Central memory CD4-positive, alpha-beta T cell (primary cell): ENCODE measurements at regions not wholly inside any gene's neighbourhood (a gene's known extent, or its start where the extent isn't known, plus 50 kb on each side); places are given as distances from the start of the nearest gene placed in this dataset.

Experiments
- DNase-seq: peaks from one replicate; pipeline ENCODE4 v3.0.0; 2022

DNA sequence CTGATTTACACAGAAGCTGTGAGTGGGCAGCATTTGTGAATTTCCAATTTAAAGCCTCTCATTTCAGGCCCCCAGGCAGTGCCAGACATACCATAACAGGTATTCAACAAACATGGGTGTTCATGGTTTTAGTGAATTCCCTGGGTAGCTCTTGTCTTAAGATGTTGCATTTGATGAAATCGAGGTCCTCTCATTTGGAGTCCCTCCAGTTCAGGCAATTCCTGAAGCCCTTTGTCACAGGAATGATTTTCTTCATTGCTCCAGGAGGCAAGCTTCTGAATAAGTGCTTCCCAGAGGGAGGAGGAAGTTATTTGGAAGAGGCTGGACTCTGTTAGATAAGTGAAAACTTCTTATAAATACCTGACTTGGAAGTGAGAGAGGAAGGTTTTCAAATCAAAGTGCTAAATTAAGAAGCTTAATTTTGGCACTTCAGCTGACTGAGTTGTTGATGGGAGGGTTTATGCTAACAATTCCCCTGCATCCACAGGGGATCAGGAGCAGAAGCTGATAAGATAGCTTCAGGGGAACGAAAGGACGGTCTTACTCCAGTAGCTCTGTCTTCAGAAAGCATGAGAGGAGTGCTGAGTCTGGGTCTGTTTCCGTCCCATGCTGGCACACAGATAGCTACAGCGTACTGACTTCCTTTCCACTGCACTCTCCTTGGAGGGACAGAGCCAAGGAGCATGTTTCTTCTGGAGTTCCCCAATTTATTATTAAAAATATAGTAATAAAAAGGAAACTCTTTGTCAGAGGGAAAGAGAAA, 543.1 kb downstream of the GBA3 start:
- DNase-seq = no peak

DNA sequence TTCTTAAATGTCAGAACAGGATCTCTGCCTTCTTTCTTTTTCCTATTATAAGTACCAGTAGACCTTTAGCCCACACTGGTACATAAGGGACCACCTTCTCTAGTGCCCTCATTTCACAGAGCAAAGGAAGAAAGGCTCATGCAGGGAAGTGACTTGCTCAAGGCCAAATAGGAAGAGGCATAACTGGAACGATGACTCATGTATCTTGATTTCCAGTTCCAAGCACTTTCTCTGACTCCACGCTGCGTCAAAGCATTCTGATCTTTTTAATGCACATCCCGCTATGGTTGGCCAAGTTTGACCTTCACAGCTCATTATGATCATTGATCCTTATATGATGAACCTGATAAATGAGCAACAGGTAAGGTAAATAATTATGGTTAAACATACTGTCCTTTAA, 542.0 kb downstream of the GBA3 start:
- DNase-seq = no peak

DNA sequence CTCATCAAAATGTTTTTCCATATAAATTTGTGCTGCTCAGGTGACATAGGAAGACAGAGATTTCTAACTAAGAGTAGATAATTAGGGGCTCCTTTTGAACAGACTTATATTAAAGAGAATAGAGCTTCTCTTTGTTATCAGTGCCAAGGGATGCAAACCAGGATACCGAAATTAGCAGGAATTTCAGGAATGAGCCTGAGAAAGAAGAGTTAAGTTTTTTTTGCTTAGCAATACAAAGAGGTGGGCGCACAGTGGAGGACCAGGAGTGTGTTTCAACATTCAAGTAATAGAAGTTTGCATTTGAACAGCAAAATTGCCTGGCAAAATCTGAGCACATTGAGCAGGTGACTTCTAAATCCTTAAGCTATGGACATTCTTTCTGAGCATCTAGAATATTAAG, 541.3 kb downstream of the GBA3 start:
- DNase-seq = no peak

DNA sequence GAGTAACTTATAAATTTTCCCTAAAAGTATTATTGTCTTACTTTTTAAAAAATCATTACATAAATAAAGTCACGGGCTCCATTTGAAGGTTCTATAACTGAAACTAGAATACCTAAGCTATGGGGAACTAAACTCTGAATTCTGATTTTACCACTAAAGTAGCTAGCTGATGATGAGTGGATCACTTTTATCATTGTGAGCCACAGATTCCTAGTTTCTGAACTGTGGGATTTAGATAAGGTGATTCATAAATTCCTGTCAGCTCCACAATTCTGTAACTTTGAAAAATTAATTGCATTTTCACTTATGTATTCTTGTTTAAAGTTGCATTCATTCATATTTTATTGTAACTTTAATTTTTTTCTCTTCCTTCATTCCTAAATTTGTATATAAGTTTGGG, 540.9 kb downstream of the GBA3 start:
- no peak for DNase-seq

DNA sequence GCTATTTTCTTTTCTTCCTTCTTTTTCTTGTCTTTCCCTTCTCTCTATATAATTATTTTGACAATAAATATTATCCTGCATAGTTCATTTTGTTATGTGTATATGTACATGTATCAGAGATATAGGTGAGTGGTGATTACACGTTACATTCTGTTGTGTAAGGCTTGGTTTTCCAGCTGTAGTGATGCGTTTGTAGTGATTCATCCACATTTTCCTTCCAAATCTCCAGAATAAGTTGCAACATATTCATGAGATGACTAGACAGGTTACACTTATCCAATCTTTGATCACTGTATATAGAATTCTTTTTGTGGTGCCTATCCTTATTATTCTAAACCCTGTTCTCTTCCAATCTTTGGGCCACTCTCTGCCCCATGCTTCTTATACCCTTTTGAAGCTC, 540.2 kb downstream of the GBA3 start:
- no peak for DNase-seq

DNA sequence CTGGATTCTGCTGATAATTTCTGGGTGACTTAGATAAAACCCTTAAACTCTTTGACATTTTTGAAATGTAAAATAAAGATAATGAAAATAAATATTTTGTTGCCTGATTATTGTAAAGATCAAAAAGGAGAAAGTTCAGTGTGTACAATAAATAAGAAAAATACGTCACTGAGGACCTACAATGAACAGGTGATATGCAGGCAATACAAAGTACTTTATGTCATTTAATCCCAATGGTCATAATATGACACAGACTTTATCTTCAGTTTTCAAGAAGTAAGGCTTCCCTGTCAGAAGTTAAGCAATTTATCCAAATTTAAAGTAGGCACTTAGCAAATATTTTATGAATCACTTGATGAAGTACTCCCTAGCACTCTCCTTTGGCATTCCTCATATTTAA, 532.8 kb downstream of the GBA3 start:
- DNase-seq = no peak

DNA sequence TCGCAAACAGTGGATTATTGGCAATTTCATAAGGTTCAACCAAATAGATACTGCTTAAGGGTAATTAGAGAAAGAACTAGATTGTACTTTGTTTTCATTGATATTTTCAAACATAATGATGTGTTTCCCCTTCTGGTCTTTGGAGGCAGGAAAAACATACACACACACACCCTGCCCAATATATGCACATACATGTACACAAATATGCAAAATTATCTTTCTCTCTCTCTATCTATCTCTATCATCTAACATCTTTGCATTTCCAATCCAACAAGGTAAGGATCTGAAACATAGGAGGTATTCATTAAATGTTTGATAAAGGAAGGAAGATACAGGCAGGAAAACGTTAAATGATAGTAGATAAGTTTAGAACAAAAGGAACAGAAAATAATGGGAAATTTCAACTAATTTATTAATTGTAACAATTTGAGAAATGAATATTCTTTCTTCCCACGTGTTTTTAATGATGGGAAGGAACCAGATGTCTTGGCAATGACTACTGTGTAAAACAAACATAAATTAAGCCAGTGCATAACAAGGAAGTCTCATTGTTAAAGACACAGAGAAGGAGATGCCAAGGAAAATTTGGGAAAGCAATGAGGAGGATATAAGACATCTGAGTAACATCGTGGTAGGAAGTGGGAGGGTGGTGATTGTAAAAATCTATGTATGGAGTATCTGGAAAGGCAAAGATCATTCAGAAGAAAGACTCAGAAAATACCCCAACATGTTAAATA, 532.1 kb downstream of the GBA3 start:
- DNase-seq = no peak

DNA sequence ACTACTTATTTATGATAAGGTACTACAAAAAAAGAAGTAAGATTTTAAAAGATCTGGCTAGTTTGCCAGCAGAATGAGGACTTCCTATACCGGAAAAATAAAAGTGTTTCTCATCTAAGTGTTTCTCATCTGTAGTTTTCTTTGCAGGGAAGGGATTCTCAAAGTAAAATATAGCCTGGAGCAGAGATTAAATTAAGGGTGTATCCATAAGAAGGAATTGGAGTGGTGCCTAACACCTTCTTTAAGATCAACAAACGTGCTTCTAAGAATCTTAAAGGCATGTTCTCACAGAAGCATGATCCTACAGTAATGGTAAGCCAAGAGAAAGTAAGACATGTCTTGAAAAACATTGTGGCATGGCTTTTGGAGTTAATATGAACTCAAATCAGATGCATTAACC, 528.2 kb downstream of the GBA3 start:
- no peak for DNase-seq

DNA sequence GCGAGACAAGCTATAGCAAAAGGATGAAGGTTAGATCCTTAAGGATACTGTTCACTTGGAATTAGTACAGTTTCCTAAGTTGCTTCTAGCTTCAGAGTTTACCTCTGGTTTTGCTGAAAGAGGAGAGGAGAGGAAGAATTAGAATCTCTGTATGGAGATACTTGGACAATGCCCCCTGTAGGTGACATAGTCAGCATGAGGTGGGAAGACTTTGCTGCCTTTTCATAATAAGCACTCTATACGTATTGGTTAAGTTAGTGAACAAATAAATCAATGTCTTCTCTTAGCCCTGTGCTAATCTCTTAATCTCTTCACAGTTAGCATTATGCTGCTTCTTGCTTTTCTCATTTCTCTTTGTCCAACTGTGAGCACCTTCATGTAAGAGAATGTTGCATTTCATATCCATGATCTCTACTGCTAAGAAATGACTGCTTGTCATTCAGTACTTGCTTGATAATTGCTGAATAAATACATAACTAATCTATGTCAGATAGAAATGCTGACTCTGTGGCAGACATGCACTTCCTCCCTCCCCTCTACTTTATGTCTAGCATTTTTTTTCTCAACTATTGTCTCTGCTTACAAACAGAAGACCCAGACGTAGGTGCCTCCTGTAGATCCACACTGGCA, 527.2 kb downstream of the GBA3 start:
- no peak for DNase-seq

DNA sequence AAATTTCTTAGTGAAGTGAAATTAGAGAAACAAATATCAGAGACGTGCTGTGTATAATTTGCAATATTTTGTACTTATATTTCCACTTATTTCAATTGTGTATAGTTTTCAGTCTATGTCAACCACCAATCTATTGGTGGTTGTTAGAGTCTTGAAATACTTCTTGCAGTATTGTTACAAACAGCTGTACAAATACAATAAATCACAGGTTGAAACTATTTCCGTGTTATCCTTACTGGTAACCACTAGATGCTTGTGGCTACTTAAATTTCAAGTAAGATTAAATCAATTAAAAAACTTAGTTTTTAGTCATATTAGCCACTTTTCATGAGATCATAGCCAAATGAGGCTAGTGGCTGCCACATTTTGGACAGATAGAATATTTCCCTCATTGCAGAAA, 520.5 kb downstream of the GBA3 start:
- no peak for DNase-seq

DNA sequence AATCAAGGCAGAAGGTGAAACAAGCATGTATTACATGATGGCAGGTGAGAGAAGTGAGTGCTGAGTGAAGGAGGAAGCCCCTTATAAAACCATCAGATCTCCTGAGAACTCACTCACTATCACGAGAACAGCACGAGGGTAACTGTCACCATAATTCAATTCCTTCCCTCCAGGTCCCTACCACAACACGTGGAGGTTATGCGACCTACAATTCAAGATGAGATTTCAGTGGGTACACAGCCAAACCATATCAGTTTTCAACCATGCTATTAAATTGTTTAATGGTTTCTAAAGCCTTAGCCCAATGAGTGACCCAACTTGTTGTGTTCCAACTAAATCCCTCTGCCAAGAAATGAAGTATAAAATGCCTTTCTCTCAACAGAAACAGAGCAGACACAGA, 519.8 kb downstream of the GBA3 start:
- no peak for DNase-seq

DNA sequence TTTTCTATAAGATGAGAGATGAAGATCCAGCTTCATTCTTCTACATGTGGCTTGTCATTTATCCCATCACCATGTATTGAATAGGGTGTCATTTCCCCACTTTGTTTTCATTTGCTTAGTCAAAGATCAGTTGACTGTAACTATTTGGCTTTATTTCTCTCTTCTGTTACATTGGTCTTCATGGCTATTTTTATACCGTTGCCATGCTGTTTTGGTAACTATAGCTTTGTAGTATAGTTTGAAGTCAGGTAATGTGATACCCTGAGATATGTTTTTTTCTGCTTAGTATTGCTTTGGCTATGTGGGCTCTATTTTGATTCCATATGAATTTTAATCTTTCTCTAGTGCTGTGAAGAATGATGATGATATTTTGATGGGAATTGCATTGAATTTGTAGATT, 514.3 kb downstream of the GBA3 start:
- DNase-seq = no peak

DNA sequence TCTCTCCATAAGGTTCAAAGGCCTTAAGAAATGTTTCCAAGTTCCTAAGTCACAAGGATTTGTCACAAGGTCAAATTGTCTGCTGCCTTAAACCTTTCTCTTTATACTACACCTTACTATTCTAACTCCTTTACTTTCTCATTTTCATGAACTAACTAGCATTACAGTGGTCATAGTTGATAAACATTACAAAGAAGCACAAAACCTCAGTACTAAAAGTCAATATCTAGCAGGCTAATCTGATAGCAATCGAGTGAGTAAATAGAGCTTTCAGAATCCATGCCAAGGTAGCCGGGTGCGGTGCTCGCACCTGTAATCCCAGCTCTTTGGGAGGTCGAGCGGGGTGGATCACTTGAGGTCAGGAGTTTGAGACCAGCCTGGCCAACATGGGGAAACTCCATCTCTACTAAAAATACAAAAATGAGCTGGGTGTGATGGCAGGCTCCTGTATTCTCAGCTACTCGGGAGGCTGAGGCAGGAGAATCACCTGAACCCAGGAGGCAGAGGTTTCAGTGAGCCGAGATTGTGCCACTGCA, 510.0 kb downstream of the GBA3 start:
- DNase-seq = no peak

DNA sequence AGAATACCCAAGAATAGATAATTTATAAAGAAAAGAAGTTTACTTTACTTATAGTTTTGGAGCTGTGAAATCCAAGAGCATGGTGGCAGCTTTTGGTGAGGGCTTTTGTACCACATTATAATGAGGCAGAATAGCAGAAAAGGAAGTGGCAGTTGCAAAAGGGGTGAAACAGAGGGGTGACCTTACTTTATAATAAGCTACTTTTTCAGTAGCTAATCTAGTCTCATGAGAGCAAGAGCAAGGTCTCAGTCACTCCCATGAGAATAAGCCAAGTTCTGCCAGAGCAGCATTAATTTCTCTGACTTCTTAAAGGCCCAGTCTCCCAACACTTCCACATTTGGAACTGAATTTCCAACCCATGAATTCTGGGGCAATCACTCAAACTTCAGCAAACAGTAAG, 502.0 kb downstream of the GBA3 start:
- no peak for DNase-seq

DNA sequence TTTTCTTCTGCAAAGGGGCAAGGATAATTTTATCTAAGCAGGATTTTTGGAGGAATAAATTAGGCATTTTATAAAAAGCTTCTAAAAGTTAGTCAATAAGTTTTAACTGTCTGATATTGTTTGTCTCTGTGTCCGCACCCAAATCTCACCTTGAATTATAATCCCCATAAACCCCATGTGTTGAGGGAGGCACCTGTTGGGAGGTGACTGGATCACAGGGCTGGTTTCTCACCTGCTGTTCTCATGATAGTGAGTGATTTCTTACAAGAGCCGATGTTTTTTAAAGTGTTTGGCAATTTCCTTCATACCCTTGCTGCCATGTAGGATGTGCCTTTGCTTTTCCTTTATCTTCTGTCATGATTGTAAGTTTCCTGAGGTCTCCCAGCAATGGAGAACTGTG, 481.4 kb downstream of the GBA3 start:
- DNase-seq = no peak

DNA sequence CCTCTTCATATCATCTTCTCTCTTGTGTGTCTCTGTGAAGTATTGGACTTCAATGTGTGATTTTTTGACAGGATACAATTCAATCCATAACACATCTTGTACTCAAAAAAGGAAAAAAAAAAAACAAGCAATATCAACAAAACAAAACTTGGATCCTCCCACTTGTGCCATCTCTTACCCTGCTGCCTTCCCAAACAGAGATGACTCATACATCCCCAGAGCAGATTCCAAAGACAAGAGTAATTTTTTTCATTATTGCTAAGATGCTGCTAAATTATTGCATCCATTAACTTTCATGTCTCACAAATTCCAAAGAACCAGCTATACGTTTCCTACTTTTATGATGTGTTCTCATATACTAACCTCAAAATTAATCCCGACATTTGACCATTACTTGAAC, 479.2 kb downstream of the GBA3 start:
- DNase-seq = no peak

DNA sequence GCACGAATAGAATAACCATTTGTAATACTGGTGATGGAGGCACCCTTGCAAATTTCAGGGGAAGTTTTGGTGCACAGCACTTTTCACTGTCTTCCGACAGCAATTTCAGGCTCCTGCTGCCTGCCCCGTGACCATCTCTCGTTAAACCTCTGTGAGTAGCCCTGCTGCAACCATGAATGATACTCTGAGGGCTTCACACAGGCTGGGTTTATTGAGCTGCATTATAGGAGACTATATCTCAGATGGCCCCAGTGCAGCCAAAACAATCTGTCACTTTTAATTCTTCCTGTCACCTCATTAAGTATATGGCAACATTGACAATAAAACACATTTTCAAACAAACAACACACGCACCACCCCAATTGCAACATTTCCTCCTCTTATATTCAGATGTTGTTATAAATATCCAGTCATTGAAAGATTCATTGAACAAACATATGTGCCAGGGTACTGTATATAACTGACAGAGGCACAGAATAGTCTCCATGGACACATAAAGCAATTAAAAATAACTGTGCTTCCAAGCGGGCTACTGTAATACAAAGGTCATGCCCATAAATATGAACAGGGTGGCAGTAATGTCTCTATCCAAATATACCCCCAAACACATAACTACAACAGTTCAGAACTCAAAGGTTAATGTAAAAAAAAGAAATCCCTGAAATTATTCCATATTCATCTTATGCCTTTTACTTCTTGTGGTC, 477.0 kb downstream of the GBA3 start:
- DNase-seq = no peak

DNA sequence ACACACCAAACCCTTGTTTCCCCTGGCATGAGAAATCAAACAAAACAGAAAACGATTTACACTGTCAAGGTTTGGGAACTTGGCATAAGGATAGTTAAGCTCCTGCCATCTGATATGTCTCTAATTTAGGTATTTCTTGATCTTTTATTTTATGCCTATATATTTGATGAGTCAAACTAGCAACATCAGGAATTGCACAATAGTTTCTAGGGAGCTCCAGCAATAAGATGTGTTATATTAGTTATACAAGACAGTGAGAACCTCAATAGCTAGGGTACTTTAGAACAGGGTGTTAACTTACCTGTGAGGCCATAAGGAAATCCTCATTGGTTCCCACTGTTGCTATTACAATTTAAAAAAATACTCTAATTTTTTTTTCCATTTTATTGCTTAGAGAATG, 474.2 kb downstream of the GBA3 start:
- DNase-seq = no peak

DNA sequence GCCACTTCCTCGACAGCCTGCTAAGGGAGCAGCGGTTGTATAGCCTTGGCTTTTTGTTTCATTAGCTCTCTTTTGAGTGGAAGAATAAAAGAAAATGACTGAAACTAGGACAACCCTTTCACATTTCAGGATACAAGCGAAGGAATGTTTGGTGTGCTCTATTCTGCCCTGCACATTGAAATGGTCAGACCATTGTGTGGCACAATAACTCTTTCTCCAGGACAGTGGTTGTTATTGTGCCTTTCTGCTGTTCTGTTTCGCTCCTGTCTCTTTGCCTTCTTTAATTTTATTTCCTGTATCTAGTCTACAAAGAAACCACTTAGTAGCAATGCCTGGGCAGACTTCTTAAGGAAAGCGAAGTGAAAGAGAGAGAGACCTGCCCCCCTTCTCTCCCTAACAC, 473.7 kb downstream of the GBA3 start:
- DNase-seq = no peak

DNA sequence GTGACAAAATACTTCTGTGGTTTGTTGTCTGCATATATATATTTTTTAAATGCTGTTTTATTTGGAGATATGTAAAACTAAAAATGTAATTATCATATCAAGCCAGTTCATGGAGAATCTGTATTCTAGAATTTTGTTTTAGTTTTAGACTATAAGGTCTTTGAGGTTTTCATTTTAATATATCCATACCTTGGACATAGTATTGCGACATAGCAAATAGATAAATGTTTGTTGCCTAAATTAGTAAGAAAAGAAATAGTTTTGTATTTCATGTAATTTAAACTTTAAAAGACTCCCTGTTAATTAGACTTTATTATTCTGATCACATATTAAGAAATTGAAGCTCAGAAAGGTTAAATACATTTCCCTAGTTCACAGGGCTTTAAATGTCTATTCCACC, 472.9 kb downstream of the GBA3 start:
- no peak for DNase-seq

DNA sequence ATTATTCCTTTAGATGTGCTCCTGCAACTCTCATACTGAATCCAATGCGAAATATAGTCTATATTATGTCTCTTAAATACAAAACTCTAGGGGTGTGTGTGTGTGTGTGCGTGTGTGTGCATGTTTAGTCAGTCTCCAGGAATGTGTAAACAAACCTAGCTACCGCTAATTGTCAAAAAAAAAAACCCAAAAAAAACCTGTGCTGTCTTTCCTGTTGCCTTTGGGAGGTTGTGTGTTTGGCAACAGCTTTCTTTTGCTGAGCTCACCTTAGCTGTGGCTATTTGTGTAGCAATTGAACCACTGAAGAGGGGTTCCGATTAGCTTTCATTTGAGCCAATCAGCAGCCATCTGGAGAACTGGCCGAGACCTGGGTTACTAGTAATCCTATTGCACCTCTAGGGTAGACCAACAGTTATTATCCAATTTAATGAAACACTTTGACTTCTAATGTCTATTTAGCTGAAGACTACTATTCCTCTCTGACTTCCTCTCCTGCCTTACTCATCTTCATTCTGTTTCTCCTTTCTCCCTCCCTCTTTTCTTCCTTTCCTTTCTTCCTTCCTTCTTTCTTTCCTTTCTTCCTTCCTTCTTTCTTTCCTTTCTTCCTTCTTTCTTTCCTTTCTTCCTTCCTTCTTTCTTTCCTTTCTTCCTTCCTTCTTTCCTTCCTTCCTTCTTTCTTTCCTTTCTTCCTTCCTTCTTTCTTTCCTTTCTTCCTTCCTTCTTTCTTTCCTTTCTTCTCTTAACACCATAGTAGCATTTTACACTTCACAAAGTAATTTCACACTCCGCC, 471.1 kb downstream of the GBA3 start:
- DNase-seq = no peak

DNA sequence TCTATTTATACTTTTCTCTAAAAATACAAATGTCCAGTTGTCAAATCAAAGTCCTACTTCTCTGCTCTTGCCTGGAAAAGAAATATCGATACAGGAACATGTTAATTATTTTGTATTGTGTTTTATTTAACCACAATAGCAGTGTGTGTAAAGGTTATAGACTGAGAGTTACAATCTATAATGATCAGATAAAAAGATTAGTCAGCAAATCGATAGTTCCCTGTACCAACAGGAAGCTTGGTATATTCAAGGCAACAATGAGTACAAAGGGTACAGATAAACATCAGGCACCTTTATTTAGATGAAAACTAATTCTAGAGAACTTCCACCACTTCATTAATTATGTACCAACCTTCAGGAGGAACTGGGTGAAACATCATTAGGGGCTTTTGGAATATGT, 469.5 kb downstream of the GBA3 start:
- no peak for DNase-seq

DNA sequence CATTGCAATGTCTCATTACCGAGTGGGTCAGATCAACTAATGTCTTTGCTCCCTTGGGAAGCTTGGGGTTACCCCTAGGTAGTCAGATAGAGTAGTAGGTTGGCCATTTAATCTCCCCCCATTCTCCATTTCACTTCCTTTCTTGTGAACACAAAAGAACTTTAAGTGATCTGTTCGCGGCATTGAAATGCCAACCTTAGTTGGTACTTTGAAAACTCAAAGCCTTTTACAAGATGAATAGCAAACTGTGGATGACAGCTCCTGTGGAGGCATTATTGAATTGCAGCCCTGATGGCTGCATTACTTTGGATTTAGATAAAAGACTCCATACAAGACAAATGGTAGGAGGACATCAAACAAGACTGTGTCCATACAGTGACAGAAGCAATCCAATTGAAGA, 469.1 kb downstream of the GBA3 start:
- DNase-seq = no peak
